Activated T-cell treated with anti-CD3 and anti-CD28 coated beads, Interleukin-2, amount 50 U/mL, for 24 hours (primary cell): ENCODE measurements at regions not wholly inside any gene's neighbourhood (a gene's known extent, or its start where the extent isn't known, plus 50 kb on each side); places are given as distances from the start of the nearest gene placed in this dataset.
"Not testable (repeated sequence)": the region's sequence is repeated elsewhere in the genome, so short reads cannot be mapped to it uniquely, and the experiment has no call there.

Experiments used
- DNase-seq: peaks from one replicate; pipeline ENCODE4 v3.0.0-alpha.2; 2020
- H3K27ac Mint-ChIP-seq: 2 replicates; pipeline ENCODE4 v1.8.0; 2020; ENCODE audit warnings: mild to moderate bottlenecking, mixed read lengths
- H3K27me3 Mint-ChIP-seq: 2 replicates; pipeline ENCODE4 v1.8.0; 2020; ENCODE audit warnings: mixed read lengths
- H3K36me3 Mint-ChIP-seq: 2 replicates; pipeline ENCODE4 v1.8.0; 2020; ENCODE audit warnings: low read depth, mixed read lengths
- H3K4me1 Mint-ChIP-seq: 2 replicates; pipeline ENCODE4 v1.8.0; 2020; ENCODE audit warnings: low read depth, mixed read lengths
- H3K4me3 Mint-ChIP-seq: 2 replicates; pipeline ENCODE4 v1.8.0; 2020; ENCODE audit warnings: mild to moderate bottlenecking, moderate library complexity, mixed read lengths
- H3K9me3 Mint-ChIP-seq: 2 replicates; pipeline ENCODE4 v1.8.0; 2020; ENCODE audit warnings: mixed read lengths

DNA sequence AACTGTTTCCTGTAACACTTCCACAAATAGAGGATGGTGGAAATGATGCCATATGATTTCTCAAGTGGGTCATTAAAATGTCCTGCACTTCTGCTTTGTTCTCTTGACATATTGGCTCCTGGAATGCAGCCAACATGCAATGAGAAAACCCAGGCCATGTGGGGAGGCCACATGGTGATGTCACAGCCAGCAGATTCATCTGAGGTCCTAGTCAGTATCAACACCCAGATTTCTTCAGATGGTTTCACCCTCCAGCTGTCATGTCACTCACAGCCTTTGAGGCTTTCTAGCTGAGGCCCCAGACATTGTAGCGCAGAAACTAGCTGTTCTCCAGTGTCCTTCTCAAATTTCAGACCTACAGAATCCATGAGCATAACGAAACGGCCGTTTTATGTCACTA lies 102.3 kb upstream of the NUPR2 start:
- Mint-ChIP-seq H3K4me3 (no peak overlapping the region), H3K27ac (no peak overlapping the region), H3K27me3 (no peaks in the 10 kb centered on the region), H3K4me1 (no peaks in the 10 kb centered on the region), H3K36me3 (no peaks in the 10 kb centered on the region), H3K9me3 (peaks cover 16% of the 10 kb centered on the region)
- no peak for DNase-seq

DNA sequence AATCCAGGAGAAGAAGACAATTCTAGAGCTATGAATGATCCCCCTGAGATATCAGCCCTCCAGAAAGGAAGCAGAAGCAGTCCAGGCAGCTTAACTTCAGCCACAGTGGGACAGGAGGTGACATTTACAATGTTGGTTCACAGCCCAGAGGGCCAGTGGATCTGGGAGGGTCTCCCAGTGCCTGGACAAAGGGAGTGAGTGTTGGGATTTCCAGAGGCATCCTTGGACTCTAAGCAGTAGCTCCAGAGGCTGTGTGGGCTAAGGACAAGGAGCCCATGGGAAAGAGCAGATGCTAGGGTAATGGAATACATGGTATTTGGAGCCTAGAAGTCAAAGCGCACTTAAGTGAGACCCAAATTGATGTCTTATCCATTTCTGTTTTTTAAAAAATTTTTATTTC lies 97.4 kb upstream of the NUPR2 start:
- Mint-ChIP-seq H3K4me3 (no peak overlapping the region), H3K4me1 (no peaks in the 10 kb centered on the region), H3K36me3 (no peaks in the 10 kb centered on the region), H3K27ac (no peak overlapping the region), H3K9me3 (peaks cover 16% of the 10 kb centered on the region), H3K27me3 (no peaks in the 10 kb centered on the region)
- DNase-seq, result no peak

DNA sequence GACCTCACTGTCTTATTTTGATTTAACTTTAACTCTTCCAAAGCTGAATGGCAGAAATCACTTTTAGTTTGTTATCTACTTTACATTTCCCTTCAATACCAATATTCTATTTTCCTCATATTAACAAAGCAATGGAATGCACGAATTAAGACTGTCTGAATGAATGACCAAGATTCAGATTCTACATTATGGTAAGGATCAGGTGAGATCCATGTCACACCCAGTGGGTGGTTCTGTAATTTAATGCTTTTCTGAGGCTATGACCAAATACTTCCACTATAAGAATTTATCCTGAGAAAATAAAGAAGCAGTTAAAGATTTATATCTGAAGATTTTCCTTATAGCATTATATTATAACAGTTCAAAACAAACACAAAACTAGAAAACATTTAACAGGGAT lies 90.2 kb upstream of the NUPR2 start:
- Mint-ChIP-seq H3K4me1 (no peaks in the 10 kb centered on the region), H3K27me3 (no peaks in the 10 kb centered on the region), H3K4me3 (no peak overlapping the region), H3K27ac (no peak overlapping the region), H3K36me3 (no peaks in the 10 kb centered on the region), H3K9me3 (no peaks in the 10 kb centered on the region)
- no peak for DNase-seq

DNA sequence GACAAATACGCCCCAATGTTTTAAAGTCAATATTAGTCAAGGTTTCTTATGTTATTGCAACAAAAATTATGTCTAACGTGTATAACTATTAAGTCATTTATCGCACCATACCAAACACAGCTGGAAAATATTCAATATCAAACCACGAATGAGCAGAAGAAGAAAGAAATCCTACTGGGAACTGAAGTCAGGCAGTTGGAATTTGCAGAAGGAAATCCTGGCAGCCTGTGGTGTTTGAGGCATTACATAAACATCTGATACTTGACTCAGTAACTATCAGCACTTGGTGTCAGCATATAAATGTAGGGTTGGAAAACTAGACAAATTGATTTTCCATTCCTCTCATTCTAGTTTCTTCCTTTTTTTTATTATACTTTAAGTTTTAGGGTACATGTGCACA lies 83.4 kb upstream of the NUPR2 start:
- no peak overlapping the region for H3K27ac Mint-ChIP-seq
- H3K4me1 Mint-ChIP-seq, result no peaks in the 10 kb centered on the region
- H3K36me3 Mint-ChIP-seq, result no peaks in the 10 kb centered on the region
- no peak overlapping the region for H3K4me3 Mint-ChIP-seq
- peaks cover 14% of the 10 kb centered on the region for H3K9me3 Mint-ChIP-seq
- no peaks in the 10 kb centered on the region for H3K27me3 Mint-ChIP-seq
- DNase-seq, result no peak

DNA sequence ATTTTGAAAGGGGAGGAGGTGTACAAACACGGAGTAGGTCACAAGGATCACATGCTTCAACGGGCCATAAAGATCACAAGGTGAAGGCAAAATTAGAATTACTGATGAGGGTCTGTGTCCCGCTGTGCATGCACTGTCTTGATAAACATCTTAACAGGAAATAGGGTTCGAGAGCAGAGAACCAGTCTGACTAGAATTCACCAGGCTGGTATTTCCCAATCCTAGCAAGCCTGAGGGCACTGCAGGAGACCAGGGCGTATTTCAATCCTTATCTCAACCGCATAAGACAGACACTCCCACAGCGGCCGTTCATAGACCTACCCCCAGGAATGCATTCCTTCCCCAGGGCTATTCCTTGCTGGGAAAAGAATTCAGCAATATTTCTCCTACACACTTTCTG lies 80.0 kb upstream of the NUPR2 start:
- H3K27ac Mint-ChIP-seq, DNase-seq, H3K4me3 Mint-ChIP-seq, H3K4me1 Mint-ChIP-seq, H3K27me3 Mint-ChIP-seq, H3K36me3 Mint-ChIP-seq: not testable (repeated sequence)
- H3K9me3 Mint-ChIP-seq, result peaks cover 14% of the 10 kb centered on the region

DNA sequence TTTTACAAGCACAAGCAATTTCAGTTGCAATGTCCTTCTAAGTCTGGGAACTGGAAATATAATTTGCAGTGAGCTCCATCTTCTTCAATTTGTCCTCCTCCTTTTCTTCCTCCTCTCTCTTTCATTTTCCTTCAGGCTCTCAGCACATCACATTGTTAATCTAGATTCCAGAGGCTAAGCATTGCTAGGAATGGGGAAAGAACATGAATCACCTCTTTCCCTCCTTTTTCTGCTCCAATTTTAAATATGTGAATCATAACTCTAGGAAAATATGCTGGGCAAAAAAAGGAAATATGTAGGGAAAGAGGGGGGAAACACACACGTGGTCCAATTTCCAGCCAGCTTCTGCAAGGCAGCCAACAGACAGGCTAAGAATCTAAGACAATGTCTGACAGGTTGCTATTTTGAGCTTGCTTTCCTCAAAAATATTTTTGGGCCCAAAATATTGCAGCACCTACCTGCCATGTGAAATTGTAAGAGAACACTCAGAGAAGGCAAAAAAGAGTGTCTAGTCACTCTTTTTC lies 72.7 kb upstream of the NUPR2 start:
- Mint-ChIP-seq H3K9me3 (no peaks in the 10 kb centered on the region), H3K4me3 (no peak overlapping the region), H3K4me1 (no peaks in the 10 kb centered on the region), H3K27ac (no peak overlapping the region), H3K27me3 (peaks cover 16% of the 10 kb centered on the region), H3K36me3 (no peaks in the 10 kb centered on the region)
- no peak for DNase-seq

DNA sequence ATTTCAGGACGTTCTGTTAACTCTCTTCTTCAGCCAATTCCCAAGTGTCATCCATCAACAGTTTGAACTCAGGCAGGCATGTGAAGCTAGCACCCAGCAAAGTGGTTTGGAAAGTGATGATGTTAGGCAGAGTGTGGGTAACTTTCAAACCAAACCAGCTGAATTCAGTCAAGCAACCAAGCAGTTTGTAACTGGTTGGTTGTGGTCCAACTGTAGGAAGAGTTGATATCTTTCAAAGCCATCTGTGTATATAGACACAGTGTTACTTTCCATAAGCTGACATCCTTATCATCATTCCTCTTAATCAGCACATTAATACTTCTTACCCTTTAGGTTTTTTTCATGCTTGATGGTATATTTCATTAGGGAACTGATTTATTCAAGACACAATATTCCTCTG lies 72.2 kb upstream of the NUPR2 start:
- H3K4me3 Mint-ChIP-seq, result no peak overlapping the region
- H3K4me1 Mint-ChIP-seq, result no peaks in the 10 kb centered on the region
- no peak overlapping the region for H3K27ac Mint-ChIP-seq
- peaks cover 16% of the 10 kb centered on the region for H3K27me3 Mint-ChIP-seq
- no peaks in the 10 kb centered on the region for H3K36me3 Mint-ChIP-seq
- no peak for DNase-seq
- no peaks in the 10 kb centered on the region for H3K9me3 Mint-ChIP-seq

DNA sequence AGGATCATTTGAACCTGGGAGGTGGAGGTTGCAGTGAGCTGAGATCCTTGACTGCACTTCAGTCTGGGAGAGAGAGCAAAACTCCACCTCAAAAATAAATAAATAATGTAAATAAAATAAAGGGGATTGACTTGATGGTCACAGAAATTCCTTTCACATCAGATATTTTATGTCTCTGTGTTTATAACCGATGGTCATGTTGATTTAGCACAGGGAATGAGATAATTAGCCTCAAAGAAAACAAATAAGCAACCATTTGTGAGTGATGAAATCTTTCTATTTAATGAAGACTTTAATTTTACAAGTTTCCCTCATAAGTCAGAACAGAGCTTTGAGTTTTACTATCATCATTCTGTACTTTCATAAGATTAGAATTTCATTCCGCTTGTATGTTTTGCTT lies 64.8 kb upstream of the NUPR2 start:
- H3K4me3 Mint-ChIP-seq, result no peak overlapping the region
- DNase-seq, result no peak
- H3K36me3 Mint-ChIP-seq, result no peaks in the 10 kb centered on the region
- no peaks in the 10 kb centered on the region for H3K4me1 Mint-ChIP-seq
- H3K9me3 Mint-ChIP-seq, result no peaks in the 10 kb centered on the region
- H3K27me3 Mint-ChIP-seq, result peaks cover 10% of the 10 kb centered on the region
- H3K27ac Mint-ChIP-seq, result no peak overlapping the region

DNA sequence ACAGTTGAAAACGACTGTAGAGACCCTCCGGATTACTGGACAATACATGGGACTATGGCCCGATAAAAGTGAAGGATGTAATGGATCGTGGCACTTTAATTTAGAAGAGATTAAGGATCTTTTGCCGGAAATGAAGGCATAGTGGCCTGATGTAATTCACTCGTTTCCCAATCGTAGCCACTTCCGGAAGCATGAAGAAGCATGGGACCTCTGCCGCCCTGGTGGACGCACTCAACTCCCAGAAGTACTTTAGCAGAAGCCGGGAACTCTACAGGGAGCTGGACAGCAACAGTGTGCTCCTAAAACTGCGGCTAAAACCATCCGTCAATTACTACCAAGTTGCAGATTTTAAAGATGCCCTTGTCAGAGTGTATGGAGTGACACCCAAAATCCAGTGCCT lies 59.6 kb upstream of the NUPR2 start:
- H3K4me3 Mint-ChIP-seq, result no peak overlapping the region
- peaks cover 34% of the 10 kb centered on the region for H3K27me3 Mint-ChIP-seq
- H3K27ac Mint-ChIP-seq, result no peak overlapping the region
- no peak for DNase-seq
- H3K4me1 Mint-ChIP-seq, result peaks cover 2% of the 10 kb centered on the region
- no peaks in the 10 kb centered on the region for H3K36me3 Mint-ChIP-seq
- H3K9me3 Mint-ChIP-seq, result no peaks in the 10 kb centered on the region

DNA sequence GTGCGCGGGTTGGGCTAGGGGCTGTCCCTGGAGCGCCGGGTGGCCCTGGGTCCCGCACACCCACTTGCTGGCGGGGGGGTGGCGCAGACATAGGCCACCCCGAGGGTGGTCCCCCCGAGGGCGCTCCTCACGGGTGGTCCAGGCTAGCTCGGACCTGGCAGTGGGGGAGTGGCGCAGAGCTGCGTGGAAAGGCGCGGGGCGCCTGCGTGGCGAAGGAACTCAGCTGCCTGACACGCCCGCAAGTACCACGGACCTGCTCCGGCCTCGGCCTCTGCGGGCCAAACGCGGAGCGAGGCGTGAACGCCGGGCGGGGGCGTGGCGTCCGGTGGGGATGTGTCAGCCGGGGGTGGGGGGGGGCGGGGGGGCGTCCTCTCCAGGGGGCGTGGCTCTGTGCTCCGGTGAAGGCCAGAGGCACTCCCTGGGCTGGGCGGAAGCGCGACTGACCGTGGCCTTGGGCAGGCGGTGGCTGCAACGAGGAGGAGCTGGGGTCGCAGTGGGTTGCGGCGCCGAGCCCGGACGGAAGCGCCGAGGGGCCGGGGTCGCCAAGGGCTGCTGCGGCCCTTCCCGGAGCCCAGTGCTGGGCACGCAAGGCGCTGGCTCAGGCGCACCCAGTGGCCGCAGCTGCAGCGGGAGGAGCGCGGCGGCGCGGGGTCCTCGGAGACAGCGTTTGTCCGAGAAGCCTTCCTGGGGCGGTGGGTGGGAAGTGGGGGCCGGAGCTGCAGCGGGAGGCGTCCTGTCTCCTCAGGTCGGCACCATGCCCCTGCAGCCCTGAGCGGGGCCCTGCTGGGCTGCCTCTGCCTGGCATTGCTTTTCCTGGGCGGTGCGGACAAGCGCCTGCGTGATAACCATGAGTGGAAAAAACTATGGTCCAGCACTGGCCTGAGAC lies 58.9 kb upstream of the NUPR2 start:
- no peak overlapping the region for H3K4me3 Mint-ChIP-seq
- H3K27ac Mint-ChIP-seq, result no peak overlapping the region
- H3K36me3 Mint-ChIP-seq, result no peaks in the 10 kb centered on the region
- peaks cover 2% of the 10 kb centered on the region for H3K4me1 Mint-ChIP-seq
- H3K9me3 Mint-ChIP-seq, result no peaks in the 10 kb centered on the region
- peaks cover 34% of the 10 kb centered on the region for H3K27me3 Mint-ChIP-seq
- no peak for DNase-seq

DNA sequence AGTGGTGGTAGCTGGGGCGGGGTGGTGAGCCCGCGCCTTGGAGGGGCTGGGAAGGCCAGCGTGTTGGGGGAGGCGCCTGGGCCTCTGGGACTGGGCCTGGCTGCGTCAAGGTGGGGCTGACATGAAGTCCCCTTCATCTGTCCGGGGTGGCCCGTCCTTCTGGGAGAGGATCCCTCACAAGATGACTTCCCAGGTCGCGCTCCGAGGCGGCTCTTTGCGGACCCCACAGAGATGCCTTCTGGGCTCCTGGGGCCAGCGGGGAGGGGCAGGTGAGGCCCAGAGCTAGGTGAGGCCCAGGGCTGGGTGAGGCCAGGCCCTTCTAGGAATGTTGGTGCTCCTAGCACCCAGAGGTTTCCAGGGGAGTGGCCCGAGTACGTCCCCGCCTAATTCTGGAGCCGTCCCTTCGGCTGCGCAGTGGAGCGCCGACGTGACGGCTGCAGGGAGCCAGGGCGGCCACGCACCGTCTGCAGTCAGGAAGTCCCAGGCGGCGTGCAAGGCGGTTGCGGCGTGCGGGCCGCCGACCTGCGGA lies 58.2 kb upstream of the NUPR2 start:
- H3K4me3 Mint-ChIP-seq, result no peak overlapping the region
- no peaks in the 10 kb centered on the region for H3K9me3 Mint-ChIP-seq

More for the DNA sequence above, 58.2 kb upstream of the NUPR2 start:
- Mint-ChIP-seq H3K27me3 (peaks cover 34% of the 10 kb centered on the region), H3K27ac (no peak overlapping the region), H3K36me3 (no peaks in the 10 kb centered on the region), H3K4me1 (peaks cover 2% of the 10 kb centered on the region)
- no peak for DNase-seq
